RWPE2 (cell line): ENCODE measurements at regions not wholly inside any gene's neighbourhood (a gene's known extent, or its start where the extent isn't known, plus 50 kb on each side); places are given as distances from the start of the nearest gene placed in this dataset.

Experiments
- ATAC-seq: fragments of 200-7000 bp; cut with Tn5 transposase; 3 replicates; pipeline ENCODE4 v1.9.1; 2021; ENCODE audit warnings: low read depth
- DNase-seq: peaks from one replicate; pipeline ENCODE4 v3.0.0-alpha.2; 2020; ENCODE audit warnings: low spot score
- H3K27ac ChIP-seq: fragments of 450-650 bp; 2 replicates; pipeline ENCODE4 v1.5.1; 2017; ENCODE audit warnings: mild to moderate bottlenecking; ENCODE audit not compliant: poor library complexity, severe bottlenecking
- H3K27me3 ChIP-seq: fragments of 250-450 bp; sonication (Bioruptor Pico); 2 replicates; pipeline ENCODE4 v1.5.1; 2021; ENCODE audit warnings: mild to moderate bottlenecking, moderate library complexity; ENCODE audit not compliant: insufficient read depth, poor library complexity, severe bottlenecking
- H3K36me3 ChIP-seq: fragments of 250-450 bp; sonication (Bioruptor Pico); 2 replicates; pipeline ENCODE4 v1.5.1; 2020; ENCODE audit warnings: low read depth, mild to moderate bottlenecking, moderate library complexity
- H3K4me1 ChIP-seq: fragments of 250-450 bp; sonication (Bioruptor Pico); 2 replicates; pipeline ENCODE4 v1.5.1; 2021; ENCODE audit warnings: mild to moderate bottlenecking, moderate library complexity; ENCODE audit not compliant: insufficient read depth, poor library complexity, severe bottlenecking
- H3K4me3 ChIP-seq: fragments of 250-450 bp; sonication (Bioruptor Pico); 2 replicates; pipeline ENCODE4 v1.5.1; 2021; ENCODE audit warnings: mild to moderate bottlenecking, moderate library complexity; ENCODE audit not compliant: severe bottlenecking
- H3K9me3 ChIP-seq: fragments of 250-450 bp; sonication (Bioruptor Pico); 2 replicates; pipeline ENCODE4 v1.5.1; 2021; ENCODE audit warnings: mild to moderate bottlenecking, moderate library complexity; ENCODE audit not compliant: severe bottlenecking
- TF ChIP-seq, protein P1 (sequence below): fragments of 450-650 bp; IDR thresholded peaks from one replicate; pipeline ENCODE4 v1.5.1; 2017; ENCODE audit warnings: mild to moderate bottlenecking, moderate library complexity; ENCODE audit not compliant: poor library complexity, severe bottlenecking

DNA sequence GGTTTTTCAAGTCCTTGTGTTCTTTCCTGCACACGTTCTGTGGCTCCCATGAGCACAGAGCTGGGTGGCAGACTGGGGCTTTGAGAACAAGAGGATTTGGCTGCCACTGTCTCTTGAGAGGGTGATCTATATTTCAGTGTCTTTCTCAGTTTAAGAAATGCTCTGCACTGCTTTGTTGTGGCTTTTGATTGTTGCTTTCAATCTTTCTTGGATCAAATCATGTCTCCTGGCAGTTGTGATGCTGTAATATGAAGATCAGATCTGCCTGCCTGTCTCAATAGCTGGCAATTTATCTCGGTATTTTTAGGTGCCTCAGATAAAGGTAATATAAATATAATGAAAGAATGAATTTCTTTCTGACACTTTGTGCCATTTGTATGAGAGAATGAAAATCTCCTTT lies 273.3 kb upstream of the LCORL start:
- no peaks in the 10 kb centered on the region for H3K27me3 ChIP-seq
- no peaks in the 10 kb centered on the region for H3K4me1 ChIP-seq
- H3K4me3 ChIP-seq = no peak overlapping the region
- DNase-seq (no peak), ATAC-seq (no peak)
- TF ChIP-seq, protein P1, sequence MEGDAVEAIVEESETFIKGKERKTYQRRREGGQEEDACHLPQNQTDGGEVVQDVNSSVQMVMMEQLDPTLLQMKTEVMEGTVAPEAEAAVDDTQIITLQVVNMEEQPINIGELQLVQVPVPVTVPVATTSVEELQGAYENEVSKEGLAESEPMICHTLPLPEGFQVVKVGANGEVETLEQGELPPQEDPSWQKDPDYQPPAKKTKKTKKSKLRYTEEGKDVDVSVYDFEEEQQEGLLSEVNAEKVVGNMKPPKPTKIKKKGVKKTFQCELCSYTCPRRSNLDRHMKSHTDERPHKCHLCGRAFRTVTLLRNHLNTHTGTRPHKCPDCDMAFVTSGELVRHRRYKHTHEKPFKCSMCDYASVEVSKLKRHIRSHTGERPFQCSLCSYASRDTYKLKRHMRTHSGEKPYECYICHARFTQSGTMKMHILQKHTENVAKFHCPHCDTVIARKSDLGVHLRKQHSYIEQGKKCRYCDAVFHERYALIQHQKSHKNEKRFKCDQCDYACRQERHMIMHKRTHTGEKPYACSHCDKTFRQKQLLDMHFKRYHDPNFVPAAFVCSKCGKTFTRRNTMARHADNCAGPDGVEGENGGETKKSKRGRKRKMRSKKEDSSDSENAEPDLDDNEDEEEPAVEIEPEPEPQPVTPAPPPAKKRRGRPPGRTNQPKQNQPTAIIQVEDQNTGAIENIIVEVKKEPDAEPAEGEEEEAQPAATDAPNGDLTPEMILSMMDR = no peak
- no peaks in the 10 kb centered on the region for H3K36me3 ChIP-seq
- no peaks in the 10 kb centered on the region for H3K9me3 ChIP-seq
- no peak overlapping the region for H3K27ac ChIP-seq

- Histone ChIP-seq H3K9me3 (no peaks in the 10 kb centered on the region), H3K4me1 (no peaks in the 10 kb centered on the region), H3K36me3 (no peaks in the 10 kb centered on the region), H3K4me3 (no peak overlapping the region), H3K27ac (no peak overlapping the region), H3K27me3 (no peaks in the 10 kb centered on the region)
- no peak for ATAC-seq
- TF ChIP-seq, protein P1 = no peak
- no peak for DNase-seq
Measured at GRCh38 chr4:18294021-18294420, 272.5 kb upstream of the LCORL start.

DNA sequence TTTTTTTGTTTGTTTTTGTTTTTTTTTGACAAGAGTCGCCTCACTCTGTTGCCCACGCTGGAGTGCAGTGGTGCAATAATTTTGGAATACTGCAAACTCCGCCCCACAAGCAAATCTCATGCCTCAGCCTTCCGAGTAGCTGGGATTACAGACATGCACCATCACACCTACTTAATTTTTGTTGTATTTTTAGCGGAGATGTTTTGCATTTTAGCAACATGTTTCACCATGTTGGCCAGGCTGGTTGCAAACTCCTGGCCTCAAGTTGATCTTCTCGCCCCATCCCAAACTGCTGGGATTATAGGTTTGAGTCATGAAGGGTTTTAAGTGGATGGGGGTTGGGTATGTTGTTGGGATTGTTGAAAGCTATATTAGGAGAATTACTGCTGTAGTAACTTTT lies 270.9 kb upstream of the LCORL start:
- Histone ChIP-seq H3K4me1 (no peaks in the 10 kb centered on the region), H3K4me3 (no peak overlapping the region), H3K36me3 (no peaks in the 10 kb centered on the region), H3K27me3 (no peaks in the 10 kb centered on the region), H3K27ac (no peak overlapping the region), H3K9me3 (no peaks in the 10 kb centered on the region)
- DNase-seq (no peak), ATAC-seq (no peak)
- TF ChIP-seq, protein P1 = no peak

DNA sequence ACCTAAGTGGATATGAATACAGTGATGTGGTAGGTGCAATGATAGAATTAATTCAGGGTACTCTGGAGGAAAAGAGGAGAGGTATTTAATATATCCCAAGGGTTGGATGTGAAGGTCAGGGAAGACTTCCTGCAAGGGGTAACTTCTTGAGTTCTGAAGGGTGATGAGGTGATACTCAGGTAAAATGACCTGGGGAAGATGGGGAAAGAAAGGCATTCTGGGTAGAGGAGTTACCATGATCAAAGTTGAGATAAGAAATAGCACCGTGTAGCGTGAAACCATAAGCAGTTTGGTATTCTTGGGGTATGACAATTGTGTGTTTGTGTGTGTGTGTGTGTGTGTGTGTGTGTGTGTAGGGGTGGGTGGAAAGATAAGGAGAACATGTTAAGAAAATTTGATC lies 270.4 kb upstream of the LCORL start:
- TF ChIP-seq, protein P1 = no peak
- Histone ChIP-seq H3K9me3 (no peaks in the 10 kb centered on the region), H3K27me3 (no peaks in the 10 kb centered on the region)

DNA sequence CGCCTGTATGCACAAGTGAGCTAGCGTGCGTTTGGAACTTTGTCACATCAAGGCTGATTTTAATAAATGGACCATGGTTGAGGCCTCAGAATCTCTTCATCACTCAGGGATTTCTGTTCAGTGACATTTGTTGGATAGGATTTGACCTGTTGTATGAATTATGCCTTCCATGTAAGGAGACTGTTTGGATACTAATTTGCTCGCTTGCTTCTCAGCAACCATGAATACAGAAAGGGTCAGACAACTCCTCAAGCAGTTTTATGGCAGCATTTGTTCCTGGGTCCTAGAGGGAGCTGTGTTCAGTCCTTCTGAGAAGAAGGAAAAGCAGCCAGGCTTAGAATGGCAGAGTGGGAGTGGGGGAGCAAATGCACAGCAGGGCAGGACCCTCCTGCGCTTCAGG lies 269.7 kb upstream of the LCORL start:
- Histone ChIP-seq H3K4me1 (no peaks in the 10 kb centered on the region), H3K9me3 (no peaks in the 10 kb centered on the region), H3K4me3 (no peak overlapping the region), H3K27ac (no peak overlapping the region), H3K36me3 (no peaks in the 10 kb centered on the region), H3K27me3 (no peaks in the 10 kb centered on the region)
- DNase-seq (no peak), ATAC-seq (no peak)
- TF ChIP-seq, protein P1 = no peak

More for the DNA sequence above, 270.4 kb upstream of the LCORL start:
- H3K4me1 ChIP-seq = no peaks in the 10 kb centered on the region
- H3K27ac ChIP-seq = no peak overlapping the region
- ATAC-seq (no peak), DNase-seq (no peak)
- no peaks in the 10 kb centered on the region for H3K36me3 ChIP-seq
- H3K4me3 ChIP-seq = no peak overlapping the region
